NT2/D1 (cell line): ENCODE measurements at regions not wholly inside any gene's neighbourhood (a gene's known extent, or its start where the extent isn't known, plus 50 kb on each side); places are given as distances from the start of the nearest gene placed in this dataset.

Experiments used
- YY1 ChIP-seq: IDR thresholded peaks from 2 replicates; pipeline ENCODE4 v1.6.1; 2011; ENCODE audit not compliant: insufficient read length, insufficient read depth
- ZNF274 ChIP-seq: IDR thresholded peaks from 2 replicates; pipeline ENCODE4 v1.6.1; 2011; ENCODE audit warnings: mild to moderate bottlenecking, low read depth, low read length

GRCh38 chr5:71860048-71860447, 141.0 kb downstream of the CARTPT start:
- TF ChIP-seq ZNF274 (no peak), YY1 (no peak)
